ENCODE measurements at regions not wholly inside any gene's neighbourhood (a gene's known extent, or its start where the extent isn't known, plus 50 kb on each side); places are given as distances from the start of the nearest gene placed in this dataset.

DNA sequence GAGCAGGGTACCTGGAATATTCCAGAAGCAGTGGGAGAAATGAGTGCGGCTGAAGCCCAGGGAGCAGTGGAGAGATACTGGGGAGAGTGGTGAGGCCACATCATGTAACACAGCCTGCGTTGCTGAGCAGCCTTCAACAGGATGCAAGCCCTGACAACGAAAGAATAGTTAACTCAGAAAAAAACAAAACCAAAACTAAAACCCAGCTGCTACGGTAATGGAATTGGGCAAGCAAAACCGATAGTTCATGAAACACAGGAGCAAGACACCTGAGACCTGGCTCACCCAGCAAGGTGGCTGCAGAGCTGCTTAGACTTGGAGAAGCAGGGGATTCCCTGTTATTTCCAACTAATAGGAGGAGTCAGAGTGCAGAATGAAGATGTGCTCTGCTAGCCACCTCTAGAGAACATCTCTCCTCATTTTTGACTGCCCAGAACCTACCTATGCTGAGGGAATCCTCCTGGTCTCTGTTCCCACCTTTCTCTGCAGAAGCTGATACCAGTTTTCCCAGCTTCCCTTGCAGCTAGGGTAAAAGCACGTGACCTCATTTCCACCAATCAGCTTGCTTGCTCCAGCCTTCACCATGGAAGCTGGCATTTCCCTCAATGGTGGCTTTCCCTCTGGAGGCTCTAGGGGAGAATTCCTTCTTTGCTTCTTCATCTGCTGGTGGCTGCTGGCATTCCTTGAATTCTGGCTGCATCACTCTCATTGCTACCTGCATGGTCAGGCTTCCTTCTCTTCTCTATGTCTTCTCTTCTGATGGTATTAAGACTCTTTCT, 59.4 kb upstream of the XYLT1 start:
- DNase-seq: no peak

DNA sequence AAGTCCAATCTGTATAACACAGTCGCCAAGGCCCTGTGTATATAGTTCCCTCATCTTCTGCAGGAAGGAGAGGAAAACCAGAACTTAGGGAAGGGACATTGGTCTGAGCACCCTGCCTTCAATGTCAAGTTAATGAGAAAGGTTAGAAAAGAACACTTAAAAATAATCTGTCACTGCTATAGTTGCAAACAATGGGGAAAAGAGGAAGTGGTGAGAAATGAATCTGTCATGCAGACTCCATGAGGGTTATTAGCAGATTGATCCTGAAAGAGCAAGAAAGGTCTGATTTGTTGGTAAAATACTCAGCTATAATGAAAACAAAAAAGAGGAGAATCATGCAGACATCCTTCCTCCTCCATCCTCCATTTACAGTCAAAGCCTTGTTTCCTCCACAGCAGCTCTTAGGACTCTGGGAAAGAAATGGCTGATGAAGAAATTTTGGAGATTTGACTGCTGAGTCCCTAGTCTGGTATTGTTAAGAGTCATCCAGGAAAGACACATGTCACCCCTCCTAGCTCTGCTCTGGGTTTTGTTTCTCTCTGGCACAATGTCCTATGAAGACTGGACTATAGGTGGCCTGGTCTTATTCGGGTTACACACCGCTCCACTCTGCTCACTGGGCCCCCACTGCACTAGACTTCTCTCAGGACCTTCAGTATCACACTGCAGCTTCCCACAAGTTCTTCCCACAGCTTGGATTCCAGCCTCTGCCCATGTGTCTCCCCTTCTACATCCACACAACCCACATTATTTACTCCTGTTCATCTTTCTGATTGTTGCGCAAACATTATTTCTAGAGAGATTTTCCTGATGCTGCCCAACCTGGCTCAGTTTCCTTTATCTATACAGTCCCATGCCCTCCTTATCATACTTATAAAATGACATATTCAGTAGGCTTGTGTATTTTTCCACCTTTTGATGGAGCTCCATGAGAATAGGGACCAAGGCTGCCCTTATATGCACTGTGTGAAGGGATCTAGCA, 56.5 kb upstream of the XYLT1 start:
- no peak for DNase-seq

DNA sequence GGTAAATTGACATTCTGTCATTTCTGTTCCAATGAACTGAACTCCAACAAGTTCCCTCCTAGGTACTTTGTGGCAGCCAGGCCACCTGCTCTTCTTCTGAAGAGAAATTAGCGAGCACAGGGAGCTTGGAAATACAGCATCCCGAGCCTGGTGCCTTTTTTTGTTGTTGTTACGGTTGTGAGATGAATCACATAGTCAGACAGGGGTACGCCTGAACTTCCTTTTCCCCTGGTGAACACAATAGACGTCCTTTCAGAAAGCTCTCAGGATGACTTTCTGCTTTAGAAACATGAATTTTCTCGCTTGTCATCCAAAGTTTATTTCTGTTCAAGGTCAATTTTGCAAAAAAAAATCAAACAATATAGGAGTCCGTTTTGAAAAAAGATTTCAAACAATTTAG, 53.9 kb upstream of the XYLT1 start:
- no peak for DNase-seq

DNA sequence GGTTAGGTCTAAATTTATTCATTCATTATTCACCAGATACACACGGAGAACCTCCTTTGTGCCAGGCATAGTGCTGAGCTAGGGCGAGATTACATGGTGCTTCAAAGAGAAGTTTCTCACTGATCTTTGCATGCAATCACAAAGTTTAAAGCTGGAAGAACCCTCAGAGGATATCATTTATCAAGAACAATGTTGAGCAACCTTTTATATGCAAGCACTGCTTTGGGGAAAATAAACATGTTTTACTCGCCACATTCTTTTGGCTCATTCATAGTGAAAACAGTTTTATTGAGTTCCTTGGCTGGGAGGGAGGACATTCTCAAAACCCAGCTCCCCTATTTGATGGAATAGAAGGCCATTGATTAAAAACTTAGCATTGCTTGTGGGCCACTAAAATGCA, 49.8 kb upstream of the XYLT1 start:
- no peak for DNase-seq

All from right forelimb (tissue), 1 donor.